Bronchial epithelial cell (primary cell): ENCODE measurements at regions not wholly inside any gene's neighbourhood (a gene's known extent, or its start where the extent isn't known, plus 50 kb on each side); places are given as distances from the start of the nearest gene placed in this dataset.
A peak's percentile ranks its signal among the peaks of the same experiment; 100 is the strongest.

Experiments used
- DNase-seq: peaks from one replicate; pipeline ENCODE4 v3.0.0-alpha.2; 2010; ENCODE audit warnings: low read depth
- FAIRE-seq: peaks from 2 replicates; lab custom pipeline; 2011; peaks lifted over from hg19 to GRCh38; lab: Jason Lieb, UNC
- H3K27me3 ChIP-seq: 2 replicates; pipeline ENCODE4 v1.5.1; 2011; ENCODE audit warnings: low read length; ENCODE audit not compliant: control insufficient read depth, insufficient read depth
- H3K36me3 ChIP-seq: 2 replicates; pipeline ENCODE4 v1.5.1; 2011; ENCODE audit warnings: low read length; ENCODE audit not compliant: control insufficient read depth, insufficient read depth
- H3K4me3 ChIP-seq: 2 replicates; pipeline ENCODE4 v1.5.1; 2011; ENCODE audit warnings: mild to moderate bottlenecking, low read depth, low read length, control low read depth
- CTCF ChIP-seq: IDR thresholded peaks from 2 replicates; pipeline ENCODE4 v1.5.1; 2011; ENCODE audit warnings: mild to moderate bottlenecking, moderate library complexity, low read length, control low read depth, inconsistent platforms; ENCODE audit not compliant: insufficient read depth, severe bottlenecking

- Histone ChIP-seq H3K27me3 (no peaks in the 10 kb centered on the region), H3K4me3 (no peak overlapping the region), H3K36me3 (no peaks in the 10 kb centered on the region)
- TF ChIP-seq CTCF = no peak
- DNase-seq = peak; percentile 85
- FAIRE-seq = no peak
These were observed 54.7 kb upstream of the MBOAT2 start for GRCh38 chr2:9057939-9058761.

GRCh38 chr2:9055471-9055870, 52.0 kb upstream of the MBOAT2 start:
- DNase-seq (no peak), FAIRE-seq (no peak)
- Histone ChIP-seq H3K36me3 (no peaks in the 10 kb centered on the region), H3K27me3 (no peaks in the 10 kb centered on the region), H3K4me3 (no peak overlapping the region)
- no peak for TF ChIP-seq CTCF

- peak; percentile 37 for DNase-seq
- TF ChIP-seq CTCF = no peak
- Histone ChIP-seq H3K27me3 (no peaks in the 10 kb centered on the region), H3K36me3 (no peaks in the 10 kb centered on the region), H3K4me3 (no peak overlapping the region)
- no peak for FAIRE-seq
These were observed 50.0 kb upstream of the MBOAT2 start for GRCh38 chr2:9053534-9053931.
